ENCODE measurements at regions not wholly inside any gene's neighbourhood (a gene's known extent, or its start where the extent isn't known, plus 50 kb on each side); places are given as distances from the start of the nearest gene placed in this dataset.

GRCh38 chr6:159467473-159468041 lies 225.5 kb downstream of the SOD2 start:
- no peak for TF ChIP-seq CTCF (IDR thresholded peaks at IDR 0.05)
- TF ChIP-seq POLR2A (IDR thresholded peaks at IDR 0.05) = no peak
